NCI-H1930 (cell line): ENCODE measurements at regions not wholly inside any gene's neighbourhood (a gene's known extent, or its start where the extent isn't known, plus 50 kb on each side); places are given as distances from the start of the nearest gene placed in this dataset.
"Not testable (repeated sequence)": the region's sequence is repeated elsewhere in the genome, so short reads cannot be mapped to it uniquely, and the experiment has no call there.

ENCODE experiments used
- DNase-seq, 2 experiments: peaks; one replicate each; lab custom pipeline; 2025; lab: John Stamatoyannopoulos, UW

GRCh38 chr3:159660326-159660725 is 328.3 kb upstream of the IL12A start:
- no peak for DNase-seq

GRCh38 chr3:159660901-159661300 is 327.7 kb upstream of the IL12A start:
- DNase-seq = no peak

- no peak for DNase-seq
Observed at GRCh38 chr3:159662549-159662948, 326.1 kb upstream of the IL12A start.

- no peak for DNase-seq
Observed at GRCh38 chr3:159664006-159664405, 324.6 kb upstream of the IL12A start.

GRCh38 chr3:159664653-159665052 is 324.0 kb upstream of the IL12A start:
- no peak for DNase-seq

GRCh38 chr3:159667261-159667660 is 321.4 kb upstream of the IL12A start:
- DNase-seq = no peak

- DNase-seq = no peak
Observed at GRCh38 chr3:159668461-159668860, 320.2 kb upstream of the IL12A start.

- DNase-seq = no peak
Observed at GRCh38 chr3:159668990-159669476, 319.6 kb upstream of the IL12A start.

GRCh38 chr3:159669766-159670165 is 318.9 kb upstream of the IL12A start:
- no peak for DNase-seq

- no peak for DNase-seq
Observed at GRCh38 chr3:159672728-159673688, 315.6 kb upstream of the IL12A start.

GRCh38 chr3:159674583-159674982 is 314.1 kb upstream of the IL12A start:
- no peak for DNase-seq

GRCh38 chr3:159675285-159675684 is 313.4 kb upstream of the IL12A start:
- no peak for DNase-seq

- DNase-seq = no peak
Observed at GRCh38 chr3:159679900-159680299, 308.7 kb upstream of the IL12A start.

GRCh38 chr3:159681717-159682116 is 306.9 kb upstream of the IL12A start:
- DNase-seq = not testable (repeated sequence)

GRCh38 chr3:159685801-159686200 is 302.8 kb upstream of the IL12A start:
- no peak for DNase-seq

- no peak for DNase-seq
Observed at GRCh38 chr3:159693226-159693625, 295.4 kb upstream of the IL12A start.

GRCh38 chr3:159711560-159712333 is 276.9 kb upstream of the IL12A start:
- no peak for DNase-seq

GRCh38 chr3:159721324-159721723 is 267.3 kb upstream of the IL12A start:
- no peak for DNase-seq

GRCh38 chr3:159723295-159723694 is 265.3 kb upstream of the IL12A start:
- DNase-seq = no peak

GRCh38 chr3:159724627-159725026 is 264.0 kb upstream of the IL12A start:
- no peak for DNase-seq

- no peak for DNase-seq
Observed at GRCh38 chr3:159726231-159726964, 262.2 kb upstream of the IL12A start.

- no peak for DNase-seq
Observed at GRCh38 chr3:159727506-159727905, 261.1 kb upstream of the IL12A start.
